ENCODE measurements at regions not wholly inside any gene's neighbourhood (a gene's known extent, or its start where the extent isn't known, plus 50 kb on each side); places are given as distances from the start of the nearest gene placed in this dataset.

- no peak for DNase-seq
Observed at GRCh38 chr18:45119876-45120275, 439.2 kb downstream of the SETBP1 start.

GRCh38 chr18:45121146-45121545 is 440.5 kb downstream of the SETBP1 start:
- DNase-seq, result no peak

DNA sequence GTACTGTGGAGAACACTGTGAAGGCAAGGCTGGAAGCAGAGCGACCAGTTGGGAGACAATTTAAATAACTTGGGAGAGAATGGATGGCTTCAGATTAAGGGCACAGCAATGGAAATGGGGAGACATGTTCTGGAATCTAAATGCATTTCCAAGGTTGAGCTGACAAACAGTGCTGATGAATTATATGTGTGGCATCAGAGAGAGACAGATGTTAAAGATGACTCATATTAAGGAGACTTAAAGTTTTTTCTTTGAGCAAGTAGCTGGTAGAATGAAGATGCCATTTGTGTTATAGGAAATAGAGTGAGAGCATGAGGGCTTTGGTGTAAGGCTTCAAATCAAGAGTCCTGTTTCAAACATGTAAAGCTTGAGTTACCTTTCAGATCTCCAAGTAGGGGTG is 441.8 kb downstream of the SETBP1 start:
- no peak for DNase-seq

- DNase-seq, result peak; percentile 1
Observed at GRCh38 chr18:45127405-45127804, 446.7 kb downstream of the SETBP1 start.

DNA sequence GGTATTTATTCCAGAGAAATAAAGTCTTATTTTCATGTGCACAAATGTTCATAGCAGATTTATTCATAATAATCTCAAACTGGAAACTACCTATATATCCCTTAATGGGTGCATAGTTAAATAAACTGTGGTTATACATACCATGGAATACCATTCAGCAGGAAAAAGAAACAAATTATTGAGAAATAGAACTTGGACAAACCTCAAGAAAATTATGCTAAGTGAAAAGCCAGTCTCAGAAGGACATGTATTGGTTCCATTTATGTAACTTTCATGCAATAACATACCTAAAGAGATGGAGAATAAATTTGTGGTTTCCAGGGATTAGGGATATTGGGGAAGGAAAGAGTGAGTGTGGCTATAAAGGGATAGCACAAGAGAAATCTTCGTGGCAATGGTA is 452.6 kb downstream of the SETBP1 start:
- no peak for DNase-seq

GRCh38 chr18:45136381-45137086 is 455.8 kb downstream of the SETBP1 start:
- DNase-seq, result no peak

GRCh38 chr18:45137087-45137419 is 456.4 kb downstream of the SETBP1 start:
- DNase-seq, result no peak

- no peak for DNase-seq
Observed at GRCh38 chr18:45139478-45139877, 458.8 kb downstream of the SETBP1 start.

DNA sequence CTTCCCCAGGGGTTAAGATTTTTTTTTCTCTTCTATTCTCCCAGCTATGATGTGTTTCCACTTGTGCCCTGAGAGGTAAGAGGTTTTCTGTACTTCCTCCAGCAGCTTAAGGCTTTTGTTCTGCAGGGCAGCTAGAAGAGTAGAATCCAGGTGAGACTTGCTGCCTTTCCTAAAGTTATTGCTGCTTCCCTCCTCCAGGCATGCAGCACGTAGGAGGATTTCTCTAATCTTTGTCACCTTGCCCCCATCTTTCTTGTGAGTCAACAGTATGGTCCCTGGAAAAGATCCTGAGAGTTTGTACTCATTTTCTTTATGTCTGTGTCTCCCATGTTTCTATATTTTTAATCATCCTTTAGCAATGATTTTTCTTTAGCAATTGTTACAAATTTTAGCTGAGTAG is 462.2 kb downstream of the SETBP1 start:
- no peak for DNase-seq

GRCh38 chr18:45149712-45150111 is 465.6 kb upstream of the SLC14A2 start:
- no peak for DNase-seq

DNA sequence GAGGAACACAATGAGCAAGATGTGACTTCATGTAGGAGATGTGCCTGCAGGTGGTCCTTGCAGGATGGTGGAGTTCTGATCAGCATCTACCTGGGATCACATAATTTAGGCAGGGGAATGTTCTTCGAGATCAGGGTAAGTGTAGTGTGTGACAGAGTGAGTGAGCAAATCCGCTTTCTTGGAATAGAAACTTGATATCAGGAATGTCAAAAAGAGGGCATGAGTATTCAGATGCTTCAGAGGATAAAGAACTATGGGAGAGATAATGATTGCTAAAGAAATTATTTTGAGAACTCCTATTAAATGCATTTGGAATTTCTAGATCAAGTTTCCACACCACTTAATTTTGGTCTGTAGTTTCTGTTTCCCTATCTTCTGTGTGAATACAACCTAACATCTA is 463.6 kb upstream of the SLC14A2 start:
- DNase-seq, result no peak

- DNase-seq, result no peak
Observed at GRCh38 chr18:45155526-45155925, 459.8 kb upstream of the SLC14A2 start.

DNA sequence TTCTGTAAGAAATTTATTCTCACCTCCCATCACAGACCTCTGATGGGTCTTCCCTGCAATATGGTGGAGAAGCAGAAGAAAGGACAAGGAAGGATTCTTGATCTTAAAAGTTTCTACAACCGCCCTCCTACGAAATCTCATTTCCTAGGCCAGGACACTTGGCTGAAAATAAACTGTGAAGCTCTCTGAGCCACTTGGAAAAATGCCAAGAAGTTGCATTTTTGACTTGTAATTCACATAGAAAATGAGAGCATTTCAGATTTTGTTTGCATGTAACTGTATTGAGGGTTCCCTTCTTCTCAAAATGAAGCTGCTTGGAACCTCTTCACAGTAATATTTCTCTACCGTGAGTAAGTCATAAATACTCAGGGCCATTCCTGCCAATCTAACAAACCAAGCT is 458.3 kb upstream of the SLC14A2 start:
- DNase-seq, result no peak

- DNase-seq, result no peak
Observed at GRCh38 chr18:45157576-45157975, 457.7 kb upstream of the SLC14A2 start.

GRCh38 chr18:45161850-45162249 is 453.4 kb upstream of the SLC14A2 start:
- DNase-seq, result no peak

DNA sequence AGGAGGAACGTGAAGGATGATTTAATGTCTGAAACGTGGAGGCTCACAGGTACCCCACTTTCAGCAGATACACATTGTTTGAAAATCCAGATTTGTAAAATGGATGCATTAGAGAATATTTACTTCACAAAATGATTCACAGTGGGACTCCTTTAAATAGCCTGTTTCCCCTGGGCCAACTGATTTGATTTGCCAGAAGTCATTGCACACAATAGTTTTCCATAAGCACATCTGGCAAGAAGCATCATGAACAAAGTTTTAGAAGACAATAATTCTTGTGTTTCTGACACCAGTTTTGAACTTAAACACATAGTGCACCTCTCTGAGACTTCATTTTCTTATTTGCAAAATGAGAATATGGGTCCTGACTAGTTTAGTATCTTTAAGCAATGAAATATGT is 451.4 kb upstream of the SLC14A2 start:
- DNase-seq, result no peak

GRCh38 chr18:45164551-45164950 is 450.7 kb upstream of the SLC14A2 start:
- no peak for DNase-seq

GRCh38 chr18:45165176-45165713 is 450.0 kb upstream of the SLC14A2 start:
- no peak for DNase-seq

- no peak for DNase-seq
Observed at GRCh38 chr18:45165871-45166270, 449.4 kb upstream of the SLC14A2 start.

- DNase-seq, result peak; percentile 61
Observed at GRCh38 chr18:45166341-45166835, 448.9 kb upstream of the SLC14A2 start.

GRCh38 chr18:45166836-45167551 is 448.3 kb upstream of the SLC14A2 start:
- peak; percentile 61 for DNase-seq

- no peak for DNase-seq
Observed at GRCh38 chr18:45167631-45168280, 447.5 kb upstream of the SLC14A2 start.

- DNase-seq, result peak; percentile 6
Observed at GRCh38 chr18:45168866-45169600, 446.2 kb upstream of the SLC14A2 start.
